Type B pancreatic cell (in vitro differentiated cells): ENCODE measurements at regions not wholly inside any gene's neighbourhood (a gene's known extent, or its start where the extent isn't known, plus 50 kb on each side); places are given as distances from the start of the nearest gene placed in this dataset.

Source experiments
- DNase-seq: peaks from one replicate; pipeline ENCODE4 v3.0.0; 2021; ENCODE audit warnings: mixed read lengths; ENCODE audit not compliant: unreplicated experiment; ENCODE audit errors: extremely low spot score
- H3K27ac Mint-ChIP-seq: 2 replicates; pipeline ENCODE4 v1.8.0; 2021; ENCODE audit warnings: mild to moderate bottlenecking, mixed read lengths
- H3K27me3 Mint-ChIP-seq: 2 replicates; pipeline ENCODE4 v1.8.0; 2021; ENCODE audit warnings: mixed read lengths
- H3K36me3 Mint-ChIP-seq: 2 replicates; pipeline ENCODE4 v1.8.0; 2021; ENCODE audit warnings: mixed read lengths
- H3K4me1 Mint-ChIP-seq: one replicate; pipeline ENCODE4 v1.8.0; 2021; ENCODE audit warnings: mixed read lengths; ENCODE audit not compliant: unreplicated experiment
- H3K4me3 Mint-ChIP-seq: 2 replicates; pipeline ENCODE4 v1.8.0; 2021; ENCODE audit warnings: mild to moderate bottlenecking, mixed read lengths
- H3K9me3 Mint-ChIP-seq: 2 replicates; pipeline ENCODE4 v1.8.0; 2021; ENCODE audit warnings: mixed read lengths
- TF ChIP-seq, protein P1 (sequence below): fragments of 200-600 bp; sonication (generic); conservative IDR thresholded peaks from 2 replicates; pipeline ENCODE4 v1.5.0; 2021; ENCODE audit warnings: antibody characterized with exemption, mild to moderate bottlenecking

- Mint-ChIP-seq H3K9me3 (no peaks in the 10 kb centered on the region), H3K36me3 (no peaks in the 10 kb centered on the region), H3K4me3 (no peak overlapping the region), H3K27ac (no peak overlapping the region), H3K27me3 (no peaks in the 10 kb centered on the region), H3K4me1 (peaks cover 6% of the 10 kb centered on the region)
- TF ChIP-seq, protein P1, sequence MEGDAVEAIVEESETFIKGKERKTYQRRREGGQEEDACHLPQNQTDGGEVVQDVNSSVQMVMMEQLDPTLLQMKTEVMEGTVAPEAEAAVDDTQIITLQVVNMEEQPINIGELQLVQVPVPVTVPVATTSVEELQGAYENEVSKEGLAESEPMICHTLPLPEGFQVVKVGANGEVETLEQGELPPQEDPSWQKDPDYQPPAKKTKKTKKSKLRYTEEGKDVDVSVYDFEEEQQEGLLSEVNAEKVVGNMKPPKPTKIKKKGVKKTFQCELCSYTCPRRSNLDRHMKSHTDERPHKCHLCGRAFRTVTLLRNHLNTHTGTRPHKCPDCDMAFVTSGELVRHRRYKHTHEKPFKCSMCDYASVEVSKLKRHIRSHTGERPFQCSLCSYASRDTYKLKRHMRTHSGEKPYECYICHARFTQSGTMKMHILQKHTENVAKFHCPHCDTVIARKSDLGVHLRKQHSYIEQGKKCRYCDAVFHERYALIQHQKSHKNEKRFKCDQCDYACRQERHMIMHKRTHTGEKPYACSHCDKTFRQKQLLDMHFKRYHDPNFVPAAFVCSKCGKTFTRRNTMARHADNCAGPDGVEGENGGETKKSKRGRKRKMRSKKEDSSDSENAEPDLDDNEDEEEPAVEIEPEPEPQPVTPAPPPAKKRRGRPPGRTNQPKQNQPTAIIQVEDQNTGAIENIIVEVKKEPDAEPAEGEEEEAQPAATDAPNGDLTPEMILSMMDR: no peak
- DNase-seq: no peak
Observed at GRCh38 chr9:100879884-100880283, 148.6 kb upstream of the PLPPR1 start.

- H3K4me1 Mint-ChIP-seq: peaks cover 6% of the 10 kb centered on the region
- DNase-seq: no peak
- no peak overlapping the region for H3K4me3 Mint-ChIP-seq
- H3K27me3 Mint-ChIP-seq: no peaks in the 10 kb centered on the region
- no peaks in the 10 kb centered on the region for H3K9me3 Mint-ChIP-seq
- H3K27ac Mint-ChIP-seq: no peak overlapping the region
- H3K36me3 Mint-ChIP-seq: no peaks in the 10 kb centered on the region
- TF ChIP-seq, protein P1: no peak
Observed at GRCh38 chr9:100880284-100880683, 148.2 kb upstream of the PLPPR1 start.

- no peak overlapping the region for H3K27ac Mint-ChIP-seq
- no peak overlapping the region for H3K4me3 Mint-ChIP-seq
- H3K9me3 Mint-ChIP-seq: peaks cover 5% of the 10 kb centered on the region
- H3K4me1 Mint-ChIP-seq: peaks cover 6% of the 10 kb centered on the region
- TF ChIP-seq, protein P1: no peak
- DNase-seq: no peak
- no peaks in the 10 kb centered on the region for H3K36me3 Mint-ChIP-seq
- H3K27me3 Mint-ChIP-seq: peaks cover 2% of the 10 kb centered on the region
Observed at GRCh38 chr9:100884518-100884917, 144.0 kb upstream of the PLPPR1 start.

- no peak for DNase-seq
- Mint-ChIP-seq H3K36me3 (no peaks in the 10 kb centered on the region), H3K9me3 (peaks cover 5% of the 10 kb centered on the region), H3K27ac (no peak overlapping the region), H3K4me1 (no peaks in the 10 kb centered on the region), H3K4me3 (no peak overlapping the region), H3K27me3 (peaks cover 2% of the 10 kb centered on the region)
- TF ChIP-seq, protein P1: no peak
Observed at GRCh38 chr9:100890321-100890720, 138.2 kb upstream of the PLPPR1 start.

GRCh38 chr9:100911273-100911672 is 117.3 kb upstream of the PLPPR1 start:
- DNase-seq: no peak

More at GRCh38 chr9:100911273-100911672, 117.3 kb upstream of the PLPPR1 start:
- Mint-ChIP-seq H3K4me1 (no peaks in the 10 kb centered on the region), H3K36me3 (no peaks in the 10 kb centered on the region), H3K27ac (no peak overlapping the region), H3K9me3 (no peaks in the 10 kb centered on the region), H3K4me3 (no peak overlapping the region), H3K27me3 (no peaks in the 10 kb centered on the region)
- TF ChIP-seq, protein P1: no peak
